ENCODE measurements at regions not wholly inside any gene's neighbourhood (a gene's known extent, or its start where the extent isn't known, plus 50 kb on each side); places are given as distances from the start of the nearest gene placed in this dataset.
A peak's percentile ranks its signal among the peaks of the same experiment; 100 is the strongest.

GRCh38 chr6:139920776-139921100 is 546.3 kb upstream of the CITED2 start:
- no peak for DNase-seq

GRCh38 chr6:139920027-139920775 is 545.8 kb upstream of the CITED2 start:
- no peak for DNase-seq

GRCh38 chr6:139919107-139920026 is 544.9 kb upstream of the CITED2 start:
- no peak for DNase-seq

GRCh38 chr6:139917951-139918630 is 543.6 kb upstream of the CITED2 start:
- no peak for DNase-seq

GRCh38 chr6:139914910-139915309 is 540.5 kb upstream of the CITED2 start:
- no peak for DNase-seq

- DNase-seq, result no peak
Measured at GRCh38 chr6:139912735-139913400, 538.4 kb upstream of the CITED2 start.

- DNase-seq, result no peak
Measured at GRCh38 chr6:139909992-139910391, 535.5 kb upstream of the CITED2 start.

GRCh38 chr6:139905404-139906052 is 531.1 kb upstream of the CITED2 start:
- DNase-seq, result no peak

GRCh38 chr6:139904568-139904967 is 530.1 kb upstream of the CITED2 start:
- DNase-seq, result no peak

GRCh38 chr6:139904158-139904533 is 529.7 kb upstream of the CITED2 start:
- no peak for DNase-seq

GRCh38 chr6:139903411-139904157 is 529.1 kb upstream of the CITED2 start:
- no peak for DNase-seq

GRCh38 chr6:139895205-139895793 is 520.9 kb upstream of the CITED2 start:
- DNase-seq, result no peak

- DNase-seq, result no peak
Measured at GRCh38 chr6:139894271-139894670, 519.8 kb upstream of the CITED2 start.

GRCh38 chr6:139891471-139891870 is 517.0 kb upstream of the CITED2 start:
- no peak for DNase-seq

- peak; percentile 49 for DNase-seq
Measured at GRCh38 chr6:139888681-139889122, 514.3 kb upstream of the CITED2 start.

GRCh38 chr6:139887275-139887674 is 512.8 kb upstream of the CITED2 start:
- DNase-seq, result no peak

- DNase-seq, result no peak
Measured at GRCh38 chr6:139886396-139886795, 511.9 kb upstream of the CITED2 start.

- DNase-seq, result no peak
Measured at GRCh38 chr6:139885909-139886308, 511.5 kb upstream of the CITED2 start.

GRCh38 chr6:139883776-139884175 is 509.3 kb upstream of the CITED2 start:
- no peak for DNase-seq

- DNase-seq, result peak; percentile 59
Measured at GRCh38 chr6:139882977-139883728, 508.7 kb upstream of the CITED2 start.

- peak; percentile 65 for DNase-seq
Measured at GRCh38 chr6:139882234-139882633, 507.8 kb upstream of the CITED2 start.
